ENCODE measurements at regions not wholly inside any gene's neighbourhood (a gene's known extent, or its start where the extent isn't known, plus 50 kb on each side); places are given as distances from the start of the nearest gene placed in this dataset.
"Not testable (repeated sequence)": the region's sequence is repeated elsewhere in the genome, so short reads cannot be mapped to it uniquely, and the experiment has no call there.

DNA sequence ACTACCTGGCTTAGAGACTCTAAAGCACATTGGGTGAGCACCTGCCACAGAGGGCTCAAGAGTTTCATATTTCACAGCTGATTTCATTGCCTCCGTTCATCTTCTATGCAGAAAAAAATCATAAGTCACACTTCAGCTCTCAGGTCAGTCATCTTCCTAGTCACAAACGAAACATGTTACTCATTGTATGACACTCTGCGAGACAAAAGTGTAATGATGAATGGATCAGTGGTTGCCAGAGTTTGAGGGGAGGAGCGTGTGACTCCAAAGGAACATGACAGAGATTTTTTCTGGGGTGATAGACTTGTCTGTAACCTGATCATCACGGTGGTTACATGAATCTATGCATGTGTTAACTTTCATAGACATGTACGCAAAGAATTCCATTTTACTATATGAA lies 195.2 kb upstream of the CNTNAP4 start:
- DNase-seq (no peak), ATAC-seq (ENCODE audit: poor library complexity) (no peak)
- intact Hi-C loops (cut with DNase I), result no loop called here

DNA sequence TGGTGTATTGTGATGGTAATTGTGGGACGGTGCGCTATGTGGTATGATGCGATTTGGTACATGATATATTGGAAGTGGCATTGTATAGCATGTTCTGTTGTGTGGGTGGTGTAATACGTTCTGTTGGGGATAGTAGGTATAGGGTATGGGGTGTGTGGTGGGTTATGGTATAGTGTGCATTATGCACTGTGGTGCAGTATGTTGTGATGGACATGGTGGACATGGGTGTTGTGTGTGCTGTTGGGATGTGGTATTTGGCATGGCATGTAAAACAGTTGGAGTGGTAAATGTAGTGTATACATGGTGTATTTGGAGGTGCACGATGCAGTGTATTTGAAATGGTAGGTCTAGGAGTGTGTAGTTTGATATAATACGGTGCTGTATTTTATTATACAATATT lies 170.6 kb upstream of the CNTNAP4 start:
- no peak for ATAC-seq (ENCODE audit: poor library complexity)
- no peak for DNase-seq
- intact Hi-C loops (cut with DNase I), result no loop called here

DNA sequence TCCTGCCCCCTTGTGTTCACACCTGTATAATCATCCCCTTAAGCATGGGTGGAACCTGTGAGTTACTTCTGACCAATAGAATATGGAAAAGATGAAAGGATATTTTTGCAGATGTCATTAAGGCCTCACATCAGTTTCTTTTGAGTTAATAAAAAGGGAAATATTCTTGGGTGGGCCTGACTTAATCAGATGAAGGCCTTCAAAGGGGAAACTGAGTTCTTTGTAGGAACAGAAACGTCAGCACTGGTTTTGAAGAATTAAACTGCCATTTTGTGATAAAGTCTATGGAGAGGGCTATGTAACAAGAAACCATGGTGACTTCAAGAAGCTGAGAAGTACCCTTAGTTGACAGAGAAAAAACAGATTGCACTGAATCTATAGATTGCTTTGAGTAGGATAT lies 168.7 kb upstream of the CNTNAP4 start:
- intact Hi-C loops (cut with DNase I), result no loop called here
- ATAC-seq (ENCODE audit: poor library complexity) (no peak), DNase-seq (no peak)

GRCh38 chr16:76114681-76115080 lies 162.5 kb upstream of the CNTNAP4 start:
- ATAC-seq (ENCODE audit: poor library complexity) (no peak), DNase-seq (no peak)
- intact Hi-C loops (cut with DNase I), result no loop called here

GRCh38 chr16:76118344-76118743 lies 158.9 kb upstream of the CNTNAP4 start:
- no peak for ATAC-seq (ENCODE audit: poor library complexity)
- intact Hi-C loops (cut with DNase I), result no loop called here

GRCh38 chr16:76121636-76122035 lies 155.6 kb upstream of the CNTNAP4 start:
- no peak for DNase-seq
- ATAC-seq (ENCODE audit: poor library complexity), result no peak
- intact Hi-C loops (cut with DNase I), result no loop called here

More at GRCh38 chr16:76118344-76118743, 158.9 kb upstream of the CNTNAP4 start:
- no peak for DNase-seq

DNA sequence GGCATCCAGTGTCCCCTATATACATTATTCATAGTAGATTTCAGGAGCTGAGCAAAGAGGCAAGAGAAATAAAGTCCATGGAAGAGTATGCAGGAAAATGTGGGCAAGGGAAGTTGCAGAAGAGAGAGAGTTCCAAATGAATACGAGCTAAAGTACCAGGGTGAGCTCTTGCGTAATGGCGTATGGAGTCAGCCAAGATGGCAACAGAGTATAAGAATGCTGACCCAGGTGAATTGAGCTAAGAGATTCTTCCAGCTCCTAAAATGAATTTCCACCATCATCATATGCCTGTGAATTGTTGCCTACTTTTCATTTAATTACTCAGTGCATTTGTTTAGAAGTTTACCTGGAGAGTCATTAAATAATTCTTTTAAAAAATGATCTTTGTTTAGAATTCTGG lies 153.2 kb upstream of the CNTNAP4 start:
- intact Hi-C loops (cut with DNase I), result no loop called here
- no peak for DNase-seq
- ATAC-seq (ENCODE audit: poor library complexity), result no peak

GRCh38 chr16:76125871-76126270 lies 151.3 kb upstream of the CNTNAP4 start:
- intact Hi-C loops (cut with DNase I), result no loop called here
- ATAC-seq (ENCODE audit: poor library complexity) (no peak), DNase-seq (no peak)

DNA sequence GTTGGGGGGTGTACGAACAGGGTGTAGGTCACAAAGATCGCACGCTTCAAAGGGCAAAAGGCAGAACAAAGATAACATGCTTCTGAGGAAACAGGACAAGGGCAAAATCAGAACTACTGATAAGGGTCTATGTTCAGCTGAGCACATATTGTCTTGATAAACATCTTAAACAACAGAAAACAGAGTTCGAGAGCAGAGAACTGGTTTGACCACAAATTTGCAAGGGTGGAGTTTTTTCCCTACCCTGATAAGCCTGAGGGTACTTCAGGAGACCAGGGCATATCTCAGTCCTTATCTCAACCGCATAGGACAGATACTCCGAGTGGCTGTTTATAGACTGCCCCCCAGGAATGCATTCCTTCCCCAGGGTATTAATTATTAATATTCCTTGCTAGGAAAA lies 139.1 kb upstream of the CNTNAP4 start:
- intact Hi-C loops (cut with DNase I); ATAC-seq (ENCODE audit: poor library complexity); DNase-seq: not testable (repeated sequence)

DNA sequence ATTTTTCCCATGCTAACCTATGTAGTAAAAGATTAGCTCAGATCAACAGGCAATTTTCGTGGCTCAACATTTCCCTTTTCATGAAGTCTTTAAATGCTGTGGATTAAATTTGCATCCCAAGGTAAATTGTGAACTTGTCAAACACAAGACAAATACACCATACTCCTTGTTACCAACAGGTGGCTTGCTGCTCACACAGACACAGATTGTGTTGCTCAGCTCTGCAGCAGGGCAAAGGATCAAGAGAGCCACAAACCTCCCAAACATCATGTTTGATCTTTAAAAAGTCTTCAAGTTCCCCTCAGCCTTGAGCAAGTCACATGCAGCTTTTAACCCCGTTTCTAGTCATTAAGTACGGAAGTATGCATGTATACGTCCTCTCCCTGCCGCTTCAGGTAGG lies 119.6 kb upstream of the CNTNAP4 start:
- DNase-seq, result no peak
- intact Hi-C loops (cut with DNase I), result no loop called here
- no peak for ATAC-seq (ENCODE audit: poor library complexity)

- ATAC-seq (ENCODE audit: poor library complexity) (no peak), DNase-seq (no peak)
- intact Hi-C loops (cut with DNase I), result no loop called here
Observed at GRCh38 chr16:76162046-76162445, 115.2 kb upstream of the CNTNAP4 start.

GRCh38 chr16:76164970-76165558 lies 112.1 kb upstream of the CNTNAP4 start:
- DNase-seq, result no peak
- ATAC-seq (ENCODE audit: poor library complexity), result no peak
- intact Hi-C loops (cut with DNase I), result no loop called here

DNA sequence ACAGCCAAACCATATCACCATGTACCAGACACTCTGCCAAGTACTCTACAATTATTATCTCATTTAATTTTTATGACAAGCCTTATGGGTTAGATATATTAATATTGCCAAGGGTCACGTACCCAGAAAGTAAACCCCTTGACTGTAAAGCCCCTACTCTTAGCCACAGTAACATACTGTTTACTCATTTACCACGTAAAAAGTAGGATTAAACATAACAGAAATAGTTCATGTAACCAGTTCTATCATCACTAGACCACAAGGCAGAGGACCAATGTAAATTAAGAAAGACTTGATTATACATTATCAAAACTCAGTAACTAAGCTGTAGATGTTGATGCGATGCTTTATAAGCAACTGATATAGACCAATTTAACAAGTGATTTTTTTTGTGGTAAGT lies 101.5 kb upstream of the CNTNAP4 start:
- no peak for ATAC-seq (ENCODE audit: poor library complexity)
- intact Hi-C loops (cut with DNase I), result no loop called here
- DNase-seq, result no peak

- intact Hi-C loops (cut with DNase I), result no loop called here
- ATAC-seq (ENCODE audit: poor library complexity) (no peak), DNase-seq (no peak)
Observed at GRCh38 chr16:76176153-76176552, 101.0 kb upstream of the CNTNAP4 start.

DNA sequence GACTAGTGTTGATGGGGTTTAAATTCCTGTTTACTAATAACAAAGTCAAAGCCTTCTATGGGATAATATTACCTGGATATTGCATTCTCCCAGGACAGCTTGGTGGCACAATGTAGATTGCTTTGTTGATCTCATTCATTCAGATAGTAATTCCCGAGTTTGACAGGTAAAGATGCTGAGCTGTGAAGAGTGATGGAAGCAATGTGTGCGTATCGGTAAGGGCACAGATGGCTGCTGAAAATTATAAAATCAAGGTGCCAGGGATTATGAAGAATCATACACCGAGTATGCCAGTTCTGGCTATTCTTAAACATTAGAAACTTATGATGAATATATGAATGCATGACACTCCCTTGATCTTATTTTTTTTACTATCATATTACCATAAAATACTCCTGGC lies 100.6 kb upstream of the CNTNAP4 start:
- ATAC-seq (ENCODE audit: poor library complexity), result no peak
- DNase-seq, result no peak
- intact Hi-C loops (cut with DNase I), result no loop called here

GRCh38 chr16:76182041-76182635 lies 95.1 kb upstream of the CNTNAP4 start:
- intact Hi-C loops (cut with DNase I), result no loop called here
- DNase-seq, result no peak
- ATAC-seq (ENCODE audit: poor library complexity), result no peak

DNA sequence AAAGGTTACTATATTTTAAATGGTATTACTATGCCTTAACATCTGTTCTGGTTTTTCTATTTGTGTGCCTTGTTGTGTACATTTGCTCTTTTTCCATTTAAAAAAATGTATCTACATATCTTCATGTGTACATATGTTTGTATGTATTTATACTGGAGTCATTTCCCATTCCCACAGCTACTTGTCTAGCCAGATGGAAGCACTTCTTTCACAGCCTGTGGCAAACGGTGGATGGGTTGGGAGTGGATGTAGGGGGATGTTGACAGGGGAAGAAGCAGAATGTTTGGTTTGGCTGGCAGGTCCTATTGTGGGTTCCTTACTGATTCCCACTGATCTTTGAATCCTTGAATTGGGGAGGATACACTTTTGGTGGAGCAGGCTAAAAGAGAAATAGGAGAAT lies 93.6 kb upstream of the CNTNAP4 start:
- intact Hi-C loops (cut with DNase I), result no loop called here
- DNase-seq, result no peak
- no peak for ATAC-seq (ENCODE audit: poor library complexity)

- no peak for DNase-seq
- intact Hi-C loops (cut with DNase I), result no loop called here
- ATAC-seq (ENCODE audit: poor library complexity), result no peak
Observed at GRCh38 chr16:76190057-76190456, 87.1 kb upstream of the CNTNAP4 start.

DNA sequence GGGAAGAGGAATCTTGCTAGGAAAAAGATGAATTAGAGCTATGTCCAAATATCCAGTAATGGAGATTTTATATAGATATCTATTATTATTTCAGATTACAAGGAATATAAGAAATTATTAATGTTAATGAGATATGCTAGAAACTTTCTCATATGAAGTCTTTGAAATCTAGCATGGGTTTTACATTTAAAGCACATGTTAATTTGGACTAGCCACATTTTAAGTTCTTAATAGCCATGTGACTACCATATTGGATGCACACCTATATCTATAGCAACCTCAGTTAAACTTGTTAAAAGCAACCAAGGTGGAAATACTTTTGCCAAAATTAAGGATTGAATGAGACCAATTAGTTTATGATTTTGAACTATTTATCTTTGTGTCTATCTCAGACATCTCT lies 86.7 kb upstream of the CNTNAP4 start:
- intact Hi-C loops (cut with DNase I), result no loop called here
- DNase-seq (no peak), ATAC-seq (ENCODE audit: poor library complexity) (no peak)

DNA sequence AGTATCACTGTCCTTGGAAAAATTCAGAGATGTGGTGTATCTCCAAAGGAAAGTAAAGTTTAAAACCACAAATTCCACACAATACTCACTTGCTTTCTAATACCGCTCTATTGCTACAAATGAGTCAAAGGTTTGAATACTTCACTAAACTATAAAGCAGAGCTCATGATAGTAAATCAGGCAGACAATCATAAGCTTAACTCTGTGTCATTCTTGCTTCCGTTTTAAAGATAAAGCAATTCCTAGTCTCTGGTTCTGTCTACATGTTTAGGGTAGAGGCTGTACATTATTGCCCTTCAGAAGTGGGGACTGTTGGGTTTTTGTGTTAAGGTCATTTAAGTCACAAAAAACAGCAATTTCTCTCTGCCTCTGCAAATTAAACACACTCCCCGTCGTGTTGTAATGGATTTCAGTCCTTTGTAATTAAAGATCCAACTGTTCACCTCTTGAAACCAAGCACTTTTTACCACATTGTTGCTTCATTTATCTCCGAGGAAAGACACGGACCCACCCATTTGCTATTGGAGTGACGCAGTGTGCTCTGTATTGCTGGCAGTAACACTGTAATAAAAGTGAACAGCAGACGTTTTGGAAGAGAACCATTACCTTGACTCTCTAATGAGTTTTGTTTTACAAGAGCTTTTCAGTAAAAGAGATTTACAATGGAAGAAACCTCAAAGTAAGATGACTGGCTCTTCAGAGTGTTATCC lies 83.1 kb upstream of the CNTNAP4 start:
- ATAC-seq (ENCODE audit: poor library complexity) (peak; percentile 45), DNase-seq (no peak)
- intact Hi-C loops (cut with DNase I), result no loop called here

Data from Right ventricle myocardium superior (tissue), 1 donor.